ENCODE measurements at regions not wholly inside any gene's neighbourhood (a gene's known extent, or its start where the extent isn't known, plus 50 kb on each side); places are given as distances from the start of the nearest gene placed in this dataset.

- TF ChIP-seq CTCF (IDR thresholded peaks at IDR 0.05) (no peak), POLR2A (IDR thresholded peaks at IDR 0.05) (no peak), POLR2AphosphoS5 (IDR thresholded peaks at IDR 0.05) (no peak)
Measured at GRCh38 chr4:107166873-107167450, 130.8 kb upstream of the DKK2 start.

All from prostate gland (tissue), 2 donors.